ENCODE measurements at regions not wholly inside any gene's neighbourhood (a gene's known extent, or its start where the extent isn't known, plus 50 kb on each side); places are given as distances from the start of the nearest gene placed in this dataset.

GRCh38 chr11:119804698-119805097 lies 75.7 kb upstream of the NECTIN1 start:
- no peaks in the 10 kb centered on the region for H3K9me3 ChIP-seq (ENCODE audit: low read length)
- H3K79me2 ChIP-seq (ENCODE audit: insufficient read depth, low read length) = no peaks in the 10 kb centered on the region
- no peaks in the 10 kb centered on the region for H3K36me3 ChIP-seq (replicated peaks in 1 of 2; ENCODE audit: control insufficient read depth in 1 of 2, insufficient read depth in 2 of 2, low read length in 2 of 2)
- no peak overlapping the region for H3K27ac ChIP-seq (ENCODE audit: extremely low read length, insufficient read depth, low read length)
- BruUV-seq (replicated peaks) = no TSS peak
- in situ Hi-C loops (cut with HindIII; ENCODE audit: extremely low pct_ligation_motif_present, low pct_unique_long_range_greater_than_20kb) = no loop called here
- DNase-seq (ENCODE audit: low spot score) (no peak), FAIRE-seq (no peak), ATAC-seq (no peak)
- 9% methylated on average over 5 of the region's 5 CpGs for WGBS (ENCODE audit: low lambda C conversion rate)
- no peak overlapping the region for H3K4me3 ChIP-seq (replicated peaks in 1 of 3; ENCODE audit: insufficient read depth in 1 of 3, low read depth in 2 of 3, low read length in 3 of 3)
- H3K4me2 ChIP-seq (ENCODE audit: low read depth, low read length) = no peak overlapping the region
- H3K9ac ChIP-seq (ENCODE audit: insufficient read depth, low read depth, low read length) = no peak overlapping the region
- no peak overlapping the region for H2AFZ ChIP-seq (ENCODE audit: low read length)
- no peaks in the 10 kb centered on the region for H4K20me1 ChIP-seq (ENCODE audit: insufficient read depth, low read length)
- H3K4me1 ChIP-seq (ENCODE audit: insufficient read depth, low read length) = no peaks in the 10 kb centered on the region
- intact Hi-C loops (cut with micrococcal nuclease; ENCODE audit: unreplicated experiment) = no loop called here
- H3K27me3 ChIP-seq (ENCODE audit: control insufficient read depth in 1 of 2, insufficient read depth in 2 of 2, low read length in 2 of 2) = peaks cover 15 to 45% of the 10 kb centered on the region in 2 experiments; a peak in 3 of 5 replicates
- TF ChIP-seq SIN3A (IDR thresholded peaks at IDR 0.05; ENCODE audit: borderline replicate concordance, low read depth, low read length) (no peak), ZBTB42 (CRISPR knock-in tag; IDR thresholded peaks at IDR 0.05) (no peak), KLF16 (CRISPR knock-in tag; IDR thresholded peaks at IDR 0.05) (no peak)
- CTCF ChIA-PET (ENCODE audit: low intra/inter-chr PET ratio, low total read pairs) = no interaction called here
- POLR2A ChIA-PET = no interaction called here

GRCh38 chr11:119803726-119804294 lies 74.8 kb upstream of the NECTIN1 start:
- intact Hi-C loops (cut with micrococcal nuclease; ENCODE audit: unreplicated experiment) = no loop called here
- Histone ChIP-seq H3K9me3 (ENCODE audit: low read length) (no peaks in the 10 kb centered on the region), H3K36me3 (replicated peaks in 1 of 2; ENCODE audit: control insufficient read depth in 1 of 2, insufficient read depth in 2 of 2, low read length in 2 of 2) (no peaks in the 10 kb centered on the region), H3K27ac (ENCODE audit: extremely low read length, insufficient read depth, low read length) (no peak overlapping the region), H3K4me1 (ENCODE audit: insufficient read depth, low read length) (no peaks in the 10 kb centered on the region), H3K4me3 (replicated peaks in 1 of 3; ENCODE audit: insufficient read depth in 1 of 3, low read depth in 2 of 3, low read length in 3 of 3) (no peak overlapping the region), H4K20me1 (ENCODE audit: insufficient read depth, low read length) (no peaks in the 10 kb centered on the region), H3K79me2 (ENCODE audit: insufficient read depth, low read length) (no peaks in the 10 kb centered on the region), H3K27me3 (ENCODE audit: control insufficient read depth in 1 of 2, insufficient read depth in 2 of 2, low read length in 2 of 2) (peaks cover 9 to 43% of the 10 kb centered on the region in 2 experiments; a peak in 3 of 5 replicates), H3K4me2 (ENCODE audit: low read depth, low read length) (no peak overlapping the region), H3K9ac (ENCODE audit: insufficient read depth, low read depth, low read length) (no peak overlapping the region), H2AFZ (ENCODE audit: low read length) (no peak overlapping the region)
- no peak for FAIRE-seq
- no peak for ATAC-seq
- ChIA-PET CTCF (ENCODE audit: low intra/inter-chr PET ratio, low total read pairs) (no interaction called here), POLR2A (no interaction called here)
- no peak for DNase-seq (ENCODE audit: low spot score)
- TF ChIP-seq ZNF546 (CRISPR knock-in tag; conservative IDR thresholded peaks at IDR 0.05) (no peak), ZFX (CRISPR knock-in tag; IDR thresholded peaks at IDR 0.05; ENCODE audit: low read depth) (no peak), ZNF335 (CRISPR knock-in tag; IDR thresholded peaks at IDR 0.05) (no peak), ZNF83 (CRISPR knock-in tag; IDR thresholded peaks at IDR 0.05; ENCODE audit: borderline replicate concordance) (no peak), CSRNP2 (CRISPR knock-in tag; conservative IDR thresholded peaks at IDR 0.05; ENCODE audit: low read depth) (no peak), PITX1 (CRISPR knock-in tag; IDR thresholded peaks at IDR 0.05) (no peak), PHF5A (CRISPR knock-in tag; IDR thresholded peaks at IDR 0.05; ENCODE audit: low read depth, unreplicated experiment) (no peak), HES4 (CRISPR knock-in tag; IDR thresholded peaks at IDR 0.05; ENCODE audit: borderline replicate concordance) (no peak), SOX13 (IDR thresholded peaks at IDR 0.05) (no peak), SOX13 (CRISPR knock-in tag; conservative IDR thresholded peaks at IDR 0.05 in 1 of 2, IDR thresholded peaks at IDR 0.05 in 1 of 2) (no peak), BRCA1 (CRISPR knock-in tag; IDR thresholded peaks at IDR 0.05) (no peak)
- in situ Hi-C loops (cut with HindIII; ENCODE audit: extremely low pct_ligation_motif_present, low pct_unique_long_range_greater_than_20kb) = no loop called here
- whole genome bisulfite sequencing (ENCODE audit: low lambda C conversion rate) = 0% methylated on average over 1 of the region's 6 CpGs
- no TSS peak for BruUV-seq (replicated peaks)

Data from HepG2 (cell line).